ENCODE measurements at regions not wholly inside any gene's neighbourhood (a gene's known extent, or its start where the extent isn't known, plus 50 kb on each side); places are given as distances from the start of the nearest gene placed in this dataset.

- TF ChIP-seq CTCF (IDR thresholded peaks at IDR 0.05) (no peak), POLR2A (IDR thresholded peaks at IDR 0.05) (no peak)
These were observed 705.6 kb upstream of the GBE1 start for GRCh38 chr3:82467051-82467450.

Measured in heart left ventricle (tissue), 13 donors.